ENCODE measurements at regions not wholly inside any gene's neighbourhood (a gene's known extent, or its start where the extent isn't known, plus 50 kb on each side); places are given as distances from the start of the nearest gene placed in this dataset.

DNA sequence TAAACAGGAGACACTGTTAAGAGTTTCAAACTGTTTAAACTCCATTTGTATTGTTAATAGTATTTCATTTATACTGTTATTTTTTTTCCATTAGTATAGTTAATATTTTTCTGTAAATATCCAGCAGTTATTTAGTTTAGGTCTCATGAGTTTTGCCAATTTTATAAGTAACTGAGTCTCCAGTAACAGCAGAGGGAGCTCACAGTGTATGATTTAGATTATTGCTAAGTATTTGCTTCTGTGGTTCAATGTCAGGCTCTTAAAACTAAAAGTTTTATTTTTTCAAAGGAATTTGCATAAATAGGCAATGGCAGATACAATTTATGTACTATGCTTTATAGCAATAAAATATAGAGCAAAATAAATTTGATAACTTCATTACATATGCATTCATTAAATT, 209.7 kb downstream of the ATXN7L3B start:
- no peak for TF ChIP-seq POLR2A (IDR thresholded peaks at IDR 0.05; ENCODE audit: low read depth, low read length)
- no peak for TF ChIP-seq POLR2AphosphoS5 (IDR thresholded peaks at IDR 0.05; ENCODE audit: low read depth, low read length)
